ENCODE measurements at regions not wholly inside any gene's neighbourhood (a gene's known extent, or its start where the extent isn't known, plus 50 kb on each side); places are given as distances from the start of the nearest gene placed in this dataset.
"Not testable (repeated sequence)": the region's sequence is repeated elsewhere in the genome, so short reads cannot be mapped to it uniquely, and the experiment has no call there.

GRCh38 chr15:83335542-83335941, 51.1 kb upstream of the BNC1 start:
- H3K9me3 ChIP-seq (ENCODE audit: control insufficient read depth, insufficient read depth, low read length); H3K27ac ChIP-seq (ENCODE audit: low read depth, low read length); DNase-seq (ENCODE audit: low read depth, low spot score); H3K27me3 ChIP-seq (ENCODE audit: control insufficient read depth, insufficient read depth, low read length); POLR2A ChIA-PET; CTCF ChIA-PET; H3K4me3 ChIP-seq (ENCODE audit: low read depth, low read length): not testable (repeated sequence)

GRCh38 chr15:83339396-83339795, 54.9 kb upstream of the BNC1 start:
- no peak overlapping the region for H3K27ac ChIP-seq (ENCODE audit: low read depth, low read length)
- DNase-seq (ENCODE audit: low read depth, low spot score): no peak
- ChIA-PET POLR2A (no interaction called here), CTCF (no interaction called here)
- H3K27me3 ChIP-seq (ENCODE audit: control insufficient read depth, insufficient read depth, low read length): no peaks in the 10 kb centered on the region
- no peak for TF ChIP-seq CTCF (IDR thresholded peaks at IDR 0.05; ENCODE audit: low read depth, low read length)
- H3K9me3 ChIP-seq (ENCODE audit: control insufficient read depth, insufficient read depth, low read length): no peaks in the 10 kb centered on the region
- no peak overlapping the region for H3K4me3 ChIP-seq (ENCODE audit: low read depth, low read length)

GRCh38 chr15:83340087-83340486, 55.6 kb upstream of the BNC1 start:
- ChIA-PET POLR2A (no interaction called here), CTCF (no interaction called here)
- Histone ChIP-seq H3K4me3 (ENCODE audit: low read depth, low read length) (no peak overlapping the region), H3K9me3 (ENCODE audit: control insufficient read depth, insufficient read depth, low read length) (no peaks in the 10 kb centered on the region), H3K27me3 (ENCODE audit: control insufficient read depth, insufficient read depth, low read length) (no peaks in the 10 kb centered on the region), H3K27ac (ENCODE audit: low read depth, low read length) (no peak overlapping the region)
- no peak for DNase-seq (ENCODE audit: low read depth, low spot score)
- TF ChIP-seq CTCF (IDR thresholded peaks at IDR 0.05; ENCODE audit: low read depth, low read length): no peak

- no peak for DNase-seq (ENCODE audit: low read depth, low spot score)
- TF ChIP-seq CTCF (IDR thresholded peaks at IDR 0.05; ENCODE audit: low read depth, low read length): no peak
- CTCF ChIA-PET: no interaction called here
- POLR2A ChIA-PET: no interaction called here
- Histone ChIP-seq H3K27ac (ENCODE audit: low read depth, low read length) (no peak overlapping the region), H3K9me3 (ENCODE audit: control insufficient read depth, insufficient read depth, low read length) (no peaks in the 10 kb centered on the region), H3K4me3 (ENCODE audit: low read depth, low read length) (no peak overlapping the region), H3K27me3 (ENCODE audit: control insufficient read depth, insufficient read depth, low read length) (no peaks in the 10 kb centered on the region)
These were observed 61.9 kb upstream of the BNC1 start for GRCh38 chr15:83346342-83346741.

- POLR2A ChIA-PET: no interaction called here
- H3K4me3 ChIP-seq (ENCODE audit: low read depth, low read length): no peak overlapping the region
- TF ChIP-seq CTCF (IDR thresholded peaks at IDR 0.05; ENCODE audit: low read depth, low read length): no peak
- no peaks in the 10 kb centered on the region for H3K27me3 ChIP-seq (ENCODE audit: control insufficient read depth, insufficient read depth, low read length)
- DNase-seq (ENCODE audit: low read depth, low spot score): no peak
- H3K27ac ChIP-seq (ENCODE audit: low read depth, low read length): no peak overlapping the region
- no peaks in the 10 kb centered on the region for H3K9me3 ChIP-seq (ENCODE audit: control insufficient read depth, insufficient read depth, low read length)
- CTCF ChIA-PET: no interaction called here
These were observed 67.7 kb upstream of the BNC1 start for GRCh38 chr15:83352119-83352518.

Measured in AG04450 (cell line).